Psoas muscle (tissue), 7 donors: ENCODE measurements at regions not wholly inside any gene's neighbourhood (a gene's known extent, or its start where the extent isn't known, plus 50 kb on each side); places are given as distances from the start of the nearest gene placed in this dataset.

ENCODE experiments used
- ATAC-seq, 4 donors: fragments of 200-7000 bp; cut with Tn5 transposase; one replicate each; pipeline ENCODE4 v1.9.1; 2020; ENCODE audit warnings: moderate library complexity in 3 of 4, mild to moderate bottlenecking in 2 of 4
- DNase-seq, 2 donors: peaks; one replicate each; pipeline ENCODE4 v3.0.0-alpha.2; 2020
- H3K27ac ChIP-seq: fragments of 200-600 bp; one replicate; pipeline ENCODE4 v1.8.0; 2022
- H3K27me3 ChIP-seq, 3 donors: fragments of 200-600 bp in 1 of 3; one replicate each; pipeline versions ENCODE4 v1.6.1 to v1.8.0; 2013 to 2022; ENCODE audit warnings: low read length in 2 of 3, mild to moderate bottlenecking in 2 of 3, moderate library complexity in 1 of 3; ENCODE audit not compliant: insufficient read depth in 3 of 3
- H3K36me3 ChIP-seq, 2 donors: fragments of 200-600 bp in 1 of 2; one replicate each; pipeline versions ENCODE4 v1.6.1 to v1.8.0; 2013 to 2022; ENCODE audit warnings: low read depth in 1 of 2, mild to moderate bottlenecking in 1 of 2, moderate library complexity in 1 of 2; ENCODE audit not compliant: insufficient read depth in 1 of 2
- H3K4me1 ChIP-seq: fragments of 200-600 bp; one replicate; pipeline ENCODE4 v1.8.0; 2022
- H3K4me3 ChIP-seq: fragments of 200-600 bp; one replicate; pipeline ENCODE4 v1.8.0; 2022; ENCODE audit warnings: mild to moderate bottlenecking
- H3K9me3 ChIP-seq: fragments of 200-600 bp; one replicate; pipeline ENCODE4 v1.8.0; 2022
- CTCF ChIP-seq: fragments of 200-600 bp; IDR thresholded peaks from one replicate; pipeline ENCODE4 v1.8.0; 2022; ENCODE audit warnings: antibody characterized with exemption
- WGBS, 3 donors: extraction: QIAGEN DNeasy Blood & Tissue Kit; methylation state at CpG; one replicate each; pipeline versions ENCODE4 v1.1.6 to v1.1.7; 2013; 5-methylcytosine and 5-hydroxymethylcytosine counted together
- intact Hi-C, 2 donors: fragments of 100-400 bp; cut with DNase I; formaldehyde crosslinking; loops; one replicate each; pipeline versions ENCODE4 v1.11.0 to v1.14.2; 2022
- donor health status: healthy with polysubstance abuse.
- donor health status: DM: no; HTN: no; CAD: no; lungs with moderate emphysema.
- donor health status: Bipolar disorder and iron deficiency.
- donor health status: healthy.
- donor health status: DM: yes; HTN: yes; CAD: no.
- donor health status: DM: no; HTN: no; CAD: no.
- donor health status: DM: yes; HTN: yes; CAD: no.

- ATAC-seq (peak; percentile 95 to 97 (median 96)), DNase-seq (peak; percentile 61 to 66)
- Histone ChIP-seq H3K4me3 (no peak overlapping the region), H3K36me3 (no peaks in the 10 kb centered on the region), H3K4me1 (no peaks in the 10 kb centered on the region), H3K27ac (peak overlapping the region; percentile 88), H3K27me3 (peaks cover 0 to 11% (median 3%) of the 10 kb centered on the region in 3 donors), H3K9me3 (no peaks in the 10 kb centered on the region)
- 49 to 56% (median 49%) methylated on average over 23 to 24 of the region's 24 CpGs for WGBS, 3 donors
- TF ChIP-seq CTCF: no peak
- intact Hi-C loops: no loop called here
Measured at GRCh38 chr21:43306911-43307676, 119.8 kb downstream of the SIK1 start.

DNA sequence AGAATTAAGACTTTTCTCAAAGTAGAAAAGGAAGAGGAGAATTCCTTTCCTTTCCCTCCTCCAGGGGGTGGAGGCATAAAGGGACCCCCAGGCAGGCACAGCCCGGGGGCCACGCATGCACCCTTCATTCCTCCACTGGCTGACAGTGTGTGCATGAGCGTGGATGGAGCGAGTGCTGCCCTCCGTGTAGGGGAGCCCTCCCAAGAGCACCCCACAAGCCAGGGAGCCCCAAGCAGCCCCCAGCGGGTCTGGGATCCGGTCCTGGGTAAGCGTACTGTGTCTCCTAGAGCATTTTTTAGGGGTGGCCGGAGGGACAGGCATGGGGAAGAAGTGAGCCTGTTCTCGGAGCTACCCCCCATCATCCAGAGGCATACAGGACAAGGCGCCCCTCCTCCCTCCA lies 120.5 kb downstream of the SIK1 start:
- DNase-seq (no peak), ATAC-seq (no peak)
- TF ChIP-seq CTCF: no peak
- Histone ChIP-seq H3K9me3 (no peaks in the 10 kb centered on the region), H3K4me3 (no peak overlapping the region), H3K27ac (peak overlapping the region; percentile 88), H3K4me1 (no peaks in the 10 kb centered on the region), H3K36me3 (no peaks in the 10 kb centered on the region), H3K27me3 (peaks cover 0 to 11% (median 3%) of the 10 kb centered on the region in 3 donors)
- 91 to 97% (median 95%) methylated on average over 11 of the region's 11 CpGs for WGBS, 3 donors
- intact Hi-C loops: no loop called here

- H3K36me3 ChIP-seq: no peaks in the 10 kb centered on the region
- intact Hi-C loops: no loop called here
- no peak overlapping the region for H3K27ac ChIP-seq
- H3K27me3 ChIP-seq: peaks cover 0 to 11% (median 3%) of the 10 kb centered on the region in 3 donors
- H3K4me3 ChIP-seq: no peak overlapping the region
- WGBS, 3 donors: 83 to 90% (median 84%) methylated on average over 16 of the region's 16 CpGs
- no peak for TF ChIP-seq CTCF
- H3K4me1 ChIP-seq: no peaks in the 10 kb centered on the region
- DNase-seq (peak; percentile 13 to 48), ATAC-seq (no peak)
- no peaks in the 10 kb centered on the region for H3K9me3 ChIP-seq
Measured at GRCh38 chr21:43305811-43306311, 121.1 kb downstream of the SIK1 start.

- Histone ChIP-seq H3K9me3 (no peaks in the 10 kb centered on the region), H3K27me3 (peaks cover 0 to 11% (median 3%) of the 10 kb centered on the region in 3 donors), H3K4me3 (no peak overlapping the region), H3K27ac (no peak overlapping the region), H3K36me3 (no peaks in the 10 kb centered on the region), H3K4me1 (no peaks in the 10 kb centered on the region)
- WGBS, 3 donors: 76 to 79% (median 77%) methylated on average over 15 of the region's 15 CpGs
- ATAC-seq (no peak), DNase-seq (no peak)
- no peak for TF ChIP-seq CTCF
- intact Hi-C loops: no loop called here
Measured at GRCh38 chr21:43305336-43305665, 121.6 kb downstream of the SIK1 start.
